Neutrophil (primary cell): ENCODE measurements at regions not wholly inside any gene's neighbourhood (a gene's known extent, or its start where the extent isn't known, plus 50 kb on each side); places are given as distances from the start of the nearest gene placed in this dataset.
A peak's percentile ranks its signal among the peaks of the same experiment; 100 is the strongest.
"Not testable (repeated sequence)": the region's sequence is repeated elsewhere in the genome, so short reads cannot be mapped to it uniquely, and the experiment has no call there.

ENCODE experiments used
- H3K27ac ChIP-seq: fragments of 200-600 bp; sonication (generic); 2 replicates; pipeline ENCODE4 v1.5.1; 2016; ENCODE audit warnings: mild to moderate bottlenecking, moderate library complexity
- H3K27me3 ChIP-seq: fragments of 200-600 bp; sonication (generic); 2 replicates; pipeline ENCODE4 v1.6.0; 2016; ENCODE audit warnings: mild to moderate bottlenecking
- H3K36me3 ChIP-seq: fragments of 200-600 bp; sonication (generic); 2 replicates; pipeline ENCODE4 v1.5.1; 2017
- H3K4me1 ChIP-seq, 2 experiments: fragments of 200-600 bp in 1 of 2; sonication (generic) in 1 of 2; 1 replicate in 1 of 2; 2 replicates in 1 of 2; pipeline versions ENCODE4 v1.5.1 to v1.6.1; 2013 to 2016; ENCODE audit warnings: low read depth in 1 of 2, low read length in 1 of 2, mild to moderate bottlenecking in 1 of 2, moderate library complexity in 1 of 2; ENCODE audit not compliant: control insufficient read depth in 1 of 2, insufficient read depth in 1 of 2
- H3K4me3 ChIP-seq, 2 experiments: fragments of 200-600 bp in 1 of 2; sonication (generic) in 1 of 2; 1 replicate in 1 of 2; 2 replicates in 1 of 2; pipeline ENCODE4 v1.5.1; 2013 to 2016; ENCODE audit warnings: low read depth in 1 of 2, low read length in 1 of 2, mild to moderate bottlenecking in 1 of 2, moderate library complexity in 1 of 2
- H3K9me3 ChIP-seq: fragments of 200-600 bp; sonication (generic); 2 replicates; pipeline ENCODE4 v1.5.1; 2016
- CTCF ChIP-seq: fragments of 200-600 bp; sonication (generic); IDR thresholded peaks from 2 replicates; pipeline ENCODE4 v1.5.1; 2016; ENCODE audit warnings: antibody characterized with exemption

- not testable (repeated sequence) for H3K27ac ChIP-seq, H3K4me3 ChIP-seq, H3K4me1 ChIP-seq, H3K36me3 ChIP-seq, H3K9me3 ChIP-seq, H3K27me3 ChIP-seq
These were observed 56.1 kb upstream of the IQSEC3 start for GRCh38 chr12:10453-10852.

GRCh38 chr12:10879-11812, 55.4 kb upstream of the IQSEC3 start:
- not testable (repeated sequence) for H3K27ac ChIP-seq, H3K4me3 ChIP-seq, H3K27me3 ChIP-seq, H3K9me3 ChIP-seq, H3K4me1 ChIP-seq, H3K36me3 ChIP-seq
- peak; percentile 28 for TF ChIP-seq CTCF

DNA sequence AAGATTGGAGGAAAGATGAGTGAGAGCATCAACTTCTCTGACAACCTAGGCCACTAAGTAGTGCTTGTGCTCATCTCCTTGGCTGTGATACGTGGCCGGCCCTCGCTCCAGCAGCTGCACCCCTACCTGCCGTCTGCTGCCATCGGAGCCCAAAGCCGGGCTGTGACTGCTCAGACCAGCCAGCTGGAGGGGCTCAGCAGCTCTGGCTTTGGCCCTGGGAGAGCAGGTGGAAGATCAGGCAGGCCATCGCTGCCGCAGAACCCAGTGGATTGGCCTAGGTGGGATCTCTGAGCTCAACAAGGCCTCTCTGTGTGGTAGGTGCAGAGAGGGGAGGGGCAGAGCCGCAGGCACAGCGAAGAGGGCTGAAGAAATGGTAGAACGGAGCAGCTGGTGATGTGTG, 54.3 kb upstream of the IQSEC3 start:
- H3K27ac ChIP-seq, H3K4me3 ChIP-seq, H3K4me1 ChIP-seq, H3K27me3 ChIP-seq, H3K9me3 ChIP-seq: not testable (repeated sequence)
- H3K36me3 ChIP-seq = peaks cover 11% of the 10 kb centered on the region

- not testable (repeated sequence) for H3K9me3 ChIP-seq, H3K4me3 ChIP-seq, H3K4me1 ChIP-seq, H3K27me3 ChIP-seq
- peak overlapping the region; percentile 42 for H3K27ac ChIP-seq
- H3K36me3 ChIP-seq = peaks cover 18% of the 10 kb centered on the region
These were observed 53.6 kb upstream of the IQSEC3 start for GRCh38 chr12:12725-13640.

GRCh38 chr12:13841-14240, 52.7 kb upstream of the IQSEC3 start:
- H3K9me3 ChIP-seq, H3K27me3 ChIP-seq, H3K4me3 ChIP-seq, H3K27ac ChIP-seq, H3K4me1 ChIP-seq: not testable (repeated sequence)
- H3K36me3 ChIP-seq = peaks cover 20% of the 10 kb centered on the region

DNA sequence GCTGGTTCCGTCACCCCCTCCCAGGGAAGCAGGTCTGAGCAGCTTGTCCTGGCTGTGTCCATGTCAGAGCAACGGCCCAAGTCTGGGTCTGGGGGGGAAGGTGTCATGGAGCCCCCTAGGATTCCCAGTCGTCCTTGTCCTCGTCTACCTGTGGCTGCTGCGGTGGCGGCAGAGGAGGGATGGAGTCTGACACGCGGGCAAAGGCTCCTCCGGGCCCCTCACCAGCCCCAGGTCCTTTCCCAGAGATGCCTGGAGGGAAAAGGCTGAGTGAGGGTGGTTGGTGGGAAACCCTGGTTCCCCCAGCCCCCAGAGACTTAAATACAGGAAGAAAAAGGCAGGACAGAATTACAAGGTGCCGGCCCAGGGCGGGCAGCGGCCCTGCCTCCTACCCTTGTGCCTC, 51.9 kb upstream of the IQSEC3 start:
- H3K27ac ChIP-seq = not testable (repeated sequence)

DNA sequence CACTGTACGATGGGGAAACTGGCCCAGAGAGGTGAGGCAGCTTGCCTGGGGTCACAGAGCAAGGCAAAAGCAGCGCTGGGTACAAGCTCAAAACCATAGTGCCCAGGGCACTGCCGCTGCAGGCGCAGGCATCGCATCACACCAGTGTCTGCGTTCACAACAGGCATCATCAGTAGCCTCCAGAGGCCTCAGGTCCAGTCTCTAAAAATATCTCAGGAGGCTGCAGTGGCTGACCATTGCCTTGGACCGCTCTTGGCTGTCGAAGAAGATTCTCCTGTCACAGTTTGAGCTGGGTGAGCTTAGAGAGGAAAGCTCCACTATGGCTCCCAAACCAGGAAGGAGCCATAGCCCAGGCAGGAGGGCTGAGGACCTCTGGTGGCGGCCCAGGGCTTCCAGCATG, 51.2 kb upstream of the IQSEC3 start:
- H3K4me1 ChIP-seq, H3K27ac ChIP-seq, H3K9me3 ChIP-seq, H3K27me3 ChIP-seq, H3K4me3 ChIP-seq: not testable (repeated sequence)
- peaks cover 24% of the 10 kb centered on the region for H3K36me3 ChIP-seq

More for the DNA sequence above, 51.9 kb upstream of the IQSEC3 start:
- H3K27me3 ChIP-seq, H3K4me3 ChIP-seq, H3K4me1 ChIP-seq, H3K9me3 ChIP-seq: not testable (repeated sequence)
- peaks cover 20% of the 10 kb centered on the region for H3K36me3 ChIP-seq

- not testable (repeated sequence) for H3K9me3 ChIP-seq, H3K4me3 ChIP-seq, H3K27me3 ChIP-seq, H3K27ac ChIP-seq
- peaks cover 29% of the 10 kb centered on the region for H3K36me3 ChIP-seq
- peaks cover 10 to 11% of the 10 kb centered on the region in 2 experiments for H3K4me1 ChIP-seq
These were observed 50.5 kb upstream of the IQSEC3 start for GRCh38 chr12:16019-16418.

DNA sequence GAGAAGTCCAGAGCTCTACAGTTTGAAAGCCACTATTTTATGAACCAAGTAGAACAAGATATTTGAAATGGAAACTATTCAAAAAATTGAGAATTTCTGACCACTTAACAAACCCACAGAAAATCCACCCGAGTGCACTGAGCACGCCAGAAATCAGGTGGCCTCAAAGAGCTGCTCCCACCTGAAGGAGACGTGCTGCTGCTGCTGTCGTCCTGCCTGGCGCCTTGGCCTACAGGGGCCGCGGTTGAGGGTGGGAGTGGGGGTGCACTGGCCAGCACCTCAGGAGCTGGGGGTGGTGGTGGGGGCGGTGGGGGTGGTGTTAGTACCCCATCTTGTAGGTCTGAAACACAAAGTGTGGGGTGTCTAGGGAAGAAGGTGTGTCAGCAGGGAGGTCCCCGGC, 50.0 kb upstream of the IQSEC3 start:
- peaks cover 15 to 16% of the 10 kb centered on the region in 2 experiments for H3K4me1 ChIP-seq
- not testable (repeated sequence) for H3K4me3 ChIP-seq, H3K9me3 ChIP-seq, H3K27me3 ChIP-seq, H3K27ac ChIP-seq
- peaks cover 35% of the 10 kb centered on the region for H3K36me3 ChIP-seq
